Caco-2 (cell line): ENCODE measurements at regions not wholly inside any gene's neighbourhood (a gene's known extent, or its start where the extent isn't known, plus 50 kb on each side); places are given as distances from the start of the nearest gene placed in this dataset.

Experiments
- BruUV-seq: library from RNA; stranded (reverse); fragments of 400-500 nt; replicated peaks from 2 replicates; lab custom pipeline; 2021; lab: Mats Ljungman, UMichigan
- CTCF ChIA-PET: fragments of 300-600 bp; sonication (Branson Sonifier 250); formaldehyde crosslinking; loops from one replicate; lab custom pipeline; 2022; ENCODE audit warnings: antibody characterized with exemption; lab: Charles Lee
- POLR2A ChIA-PET: fragments of 300-600 bp; sonication (Branson Sonifier 250); formaldehyde crosslinking; loops from one replicate; lab custom pipeline; 2022; ENCODE audit warnings: antibody characterized with exemption; lab: Charles Lee
- DNase-seq, 2 experiments: peaks; one replicate each; pipeline versions ENCODE4 v3.0.0 to v3.0.0-alpha.2; 2020 to 2022
- H3K27me3 ChIP-seq: replicated peaks from 2 replicates; pipeline ENCODE4 v1.6.0; 2011; ENCODE audit warnings: low read length; ENCODE audit not compliant: control insufficient read depth, insufficient read depth
- H3K36me3 ChIP-seq: 2 replicates; pipeline ENCODE4 v1.5.1; 2011; ENCODE audit warnings: low read length; ENCODE audit not compliant: control insufficient read depth, insufficient read depth
- H3K4me1 ChIP-seq: fragments of 250-450 bp; sonication (Bioruptor Pico); 2 replicates; pipeline ENCODE4 v1.5.1; 2020; ENCODE audit warnings: mild to moderate bottlenecking
- H3K4me3 ChIP-seq: 2 replicates; pipeline ENCODE4 v1.5.1; 2011; ENCODE audit warnings: low read depth, mild to moderate bottlenecking, control low read depth, low read length
- H3K9me3 ChIP-seq: fragments of 250-450 bp; sonication (Bioruptor Pico); 2 replicates; pipeline ENCODE4 v1.5.1; 2020; ENCODE audit warnings: mild to moderate bottlenecking, moderate library complexity
- H3K27ac Mint-ChIP-seq: one replicate; pipeline ENCODE4 v1.8.0; 2022; ENCODE audit warnings: mixed read lengths; ENCODE audit not compliant: unreplicated experiment
- H3K27me3 Mint-ChIP-seq: one replicate; pipeline ENCODE4 v1.8.0; 2022; ENCODE audit warnings: mixed read lengths; ENCODE audit not compliant: insufficient read depth, unreplicated experiment
- H3K36me3 Mint-ChIP-seq: one replicate; pipeline ENCODE4 v1.8.0; 2022; ENCODE audit warnings: mild to moderate bottlenecking, mixed read lengths; ENCODE audit not compliant: insufficient read depth, unreplicated experiment
- H3K4me1 Mint-ChIP-seq: one replicate; pipeline ENCODE4 v1.8.0; 2022; ENCODE audit warnings: low read depth, mixed read lengths; ENCODE audit not compliant: unreplicated experiment
- H3K4me3 Mint-ChIP-seq: one replicate; pipeline ENCODE4 v1.8.0; 2022; ENCODE audit warnings: mild to moderate bottlenecking, moderate library complexity, mixed read lengths; ENCODE audit not compliant: unreplicated experiment
- H3K9me3 Mint-ChIP-seq: one replicate; pipeline ENCODE4 v1.8.0; 2022; ENCODE audit warnings: mixed read lengths; ENCODE audit not compliant: unreplicated experiment
- intact Hi-C: fragments of 100-400 bp; cut with micrococcal nuclease; formaldehyde crosslinking; loops from one replicate; pipeline ENCODE4 v1.10.0; 2022; ENCODE audit not compliant: unreplicated experiment
- TF ChIP-seq, protein P1 (sequence below), 2 experiments: fragments of 200-600 bp in 1 of 2; IDR thresholded peaks; 1 replicate in 1 of 2; 2 replicates in 1 of 2; pipeline versions ENCODE4 v1.5.1 to v1.8.0; 2011 to 2022; ENCODE audit warnings: antibody characterized with exemption in 1 of 2, control low read depth in 1 of 2, inconsistent platforms in 1 of 2, low read depth in 1 of 2, low read length in 1 of 2, mild to moderate bottlenecking in 1 of 2, moderate library complexity in 1 of 2; ENCODE audit not compliant: insufficient read depth in 1 of 2, severe bottlenecking in 1 of 2, unreplicated experiment in 1 of 2

GRCh38 chr3:166556955-166557354, 719.7 kb upstream of the BCHE start:
- H3K4me1 ChIP-seq = no peaks in the 10 kb centered on the region
- H3K4me3 ChIP-seq = no peak overlapping the region
- H3K27ac Mint-ChIP-seq = no peak overlapping the region
- H3K9me3 ChIP-seq = no peaks in the 10 kb centered on the region
- H3K27me3 ChIP-seq = no peaks in the 10 kb centered on the region
- TF ChIP-seq, protein P1, sequence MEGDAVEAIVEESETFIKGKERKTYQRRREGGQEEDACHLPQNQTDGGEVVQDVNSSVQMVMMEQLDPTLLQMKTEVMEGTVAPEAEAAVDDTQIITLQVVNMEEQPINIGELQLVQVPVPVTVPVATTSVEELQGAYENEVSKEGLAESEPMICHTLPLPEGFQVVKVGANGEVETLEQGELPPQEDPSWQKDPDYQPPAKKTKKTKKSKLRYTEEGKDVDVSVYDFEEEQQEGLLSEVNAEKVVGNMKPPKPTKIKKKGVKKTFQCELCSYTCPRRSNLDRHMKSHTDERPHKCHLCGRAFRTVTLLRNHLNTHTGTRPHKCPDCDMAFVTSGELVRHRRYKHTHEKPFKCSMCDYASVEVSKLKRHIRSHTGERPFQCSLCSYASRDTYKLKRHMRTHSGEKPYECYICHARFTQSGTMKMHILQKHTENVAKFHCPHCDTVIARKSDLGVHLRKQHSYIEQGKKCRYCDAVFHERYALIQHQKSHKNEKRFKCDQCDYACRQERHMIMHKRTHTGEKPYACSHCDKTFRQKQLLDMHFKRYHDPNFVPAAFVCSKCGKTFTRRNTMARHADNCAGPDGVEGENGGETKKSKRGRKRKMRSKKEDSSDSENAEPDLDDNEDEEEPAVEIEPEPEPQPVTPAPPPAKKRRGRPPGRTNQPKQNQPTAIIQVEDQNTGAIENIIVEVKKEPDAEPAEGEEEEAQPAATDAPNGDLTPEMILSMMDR (IDR thresholded peaks at IDR 0.05; ENCODE audit: insufficient read depth in 1 of 2, low read depth in 1 of 2, low read length in 1 of 2, severe bottlenecking in 1 of 2, unreplicated experiment in 1 of 2) = no peak
- no peaks in the 10 kb centered on the region for H3K4me1 Mint-ChIP-seq
- H3K36me3 Mint-ChIP-seq = no peaks in the 10 kb centered on the region
- POLR2A ChIA-PET = no interaction called here
- H3K9me3 Mint-ChIP-seq = no peaks in the 10 kb centered on the region
- no peak overlapping the region for H3K4me3 Mint-ChIP-seq
- no TSS peak for BruUV-seq
- CTCF ChIA-PET = no interaction called here
- intact Hi-C loops = no loop called here
- no peak for DNase-seq
- H3K36me3 ChIP-seq = no peaks in the 10 kb centered on the region
- H3K27me3 Mint-ChIP-seq = no peaks in the 10 kb centered on the region

DNA sequence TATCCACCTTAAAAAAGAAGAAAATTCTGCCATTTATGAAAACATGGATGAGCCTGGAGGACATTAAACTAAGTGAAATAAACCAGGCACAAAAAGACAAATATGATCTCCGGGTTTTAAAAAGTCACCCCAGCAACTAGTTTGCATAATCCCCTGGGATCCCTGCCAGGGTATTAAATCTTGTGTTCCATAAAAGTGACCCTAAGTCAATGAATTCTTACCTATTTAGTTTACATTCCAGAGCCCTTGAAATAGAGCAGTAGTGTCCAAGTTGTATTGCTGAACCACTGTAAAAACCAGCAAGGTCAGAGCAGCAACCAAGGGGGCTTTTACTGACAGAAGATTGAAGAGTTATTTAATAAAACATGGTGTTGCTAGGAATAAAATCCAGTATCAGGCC, 716.8 kb upstream of the BCHE start:
- no peak overlapping the region for H3K4me3 Mint-ChIP-seq
- no peaks in the 10 kb centered on the region for H3K36me3 Mint-ChIP-seq
- intact Hi-C loops = no loop called here
- no peaks in the 10 kb centered on the region for H3K36me3 ChIP-seq
- DNase-seq = no peak
- no peak overlapping the region for H3K27ac Mint-ChIP-seq
- TF ChIP-seq, protein P1 (IDR thresholded peaks at IDR 0.05; ENCODE audit: insufficient read depth in 1 of 2, low read depth in 1 of 2, low read length in 1 of 2, severe bottlenecking in 1 of 2, unreplicated experiment in 1 of 2) = no peak
- no peaks in the 10 kb centered on the region for H3K9me3 Mint-ChIP-seq
- H3K9me3 ChIP-seq = no peaks in the 10 kb centered on the region
- no peaks in the 10 kb centered on the region for H3K4me1 ChIP-seq
- no peaks in the 10 kb centered on the region for H3K27me3 ChIP-seq
- BruUV-seq = no TSS peak
- POLR2A ChIA-PET = no interaction called here
- no peaks in the 10 kb centered on the region for H3K27me3 Mint-ChIP-seq
- CTCF ChIA-PET = no interaction called here
- no peak overlapping the region for H3K4me3 ChIP-seq
- H3K4me1 Mint-ChIP-seq = no peaks in the 10 kb centered on the region

GRCh38 chr3:166533740-166534139, 696.5 kb upstream of the BCHE start:
- no peak overlapping the region for H3K4me3 ChIP-seq
- ChIA-PET CTCF (no interaction called here), POLR2A (no interaction called here)
- no peaks in the 10 kb centered on the region for H3K27me3 Mint-ChIP-seq
- H3K4me3 Mint-ChIP-seq = no peak overlapping the region
- TF ChIP-seq, protein P1 (IDR thresholded peaks at IDR 0.05; ENCODE audit: insufficient read depth in 1 of 2, low read depth in 1 of 2, low read length in 1 of 2, severe bottlenecking in 1 of 2, unreplicated experiment in 1 of 2) = no peak
- H3K36me3 Mint-ChIP-seq = no peaks in the 10 kb centered on the region
- H3K4me1 ChIP-seq = no peaks in the 10 kb centered on the region
- H3K9me3 Mint-ChIP-seq = peaks cover 19% of the 10 kb centered on the region
- intact Hi-C loops = no loop called here
- H3K27me3 ChIP-seq = no peaks in the 10 kb centered on the region
- no peak for DNase-seq
- H3K36me3 ChIP-seq = no peaks in the 10 kb centered on the region
- no peaks in the 10 kb centered on the region for H3K4me1 Mint-ChIP-seq
- H3K27ac Mint-ChIP-seq = no peak overlapping the region
- peaks cover 7% of the 10 kb centered on the region; the same call in 1 of the 2 replicates for H3K9me3 ChIP-seq
- no TSS peak for BruUV-seq
